ENCODE measurements at regions not wholly inside any gene's neighbourhood (a gene's known extent, or its start where the extent isn't known, plus 50 kb on each side); places are given as distances from the start of the nearest gene placed in this dataset.

DNA sequence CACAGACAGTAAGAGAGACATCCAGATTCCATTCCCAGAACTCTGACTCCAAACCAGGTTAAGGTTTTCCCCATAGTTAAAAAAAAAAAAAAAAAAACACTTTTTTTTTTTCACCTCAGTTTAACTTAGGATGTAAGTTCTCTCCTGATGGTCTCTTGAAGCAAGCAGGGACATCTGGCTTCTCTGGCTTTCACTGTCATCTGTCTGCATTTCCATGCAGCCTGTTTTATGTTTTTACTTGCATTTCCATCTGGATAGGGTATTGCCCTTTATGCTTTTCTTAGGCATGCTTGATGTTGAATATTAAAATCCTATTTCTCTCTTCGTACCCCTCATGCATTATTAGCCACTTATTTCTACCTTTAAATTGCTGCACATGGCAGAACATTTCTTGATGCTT, 135.3 kb upstream of the WWC1 start:
- Histone ChIP-seq H3K27ac (ENCODE audit: low read depth, low read length) (no peak overlapping the region), H3K27me3 (ENCODE audit: low read length) (no peaks in the 10 kb centered on the region), H3K4me3 (ENCODE audit: insufficient read depth, low read length, poor library complexity, severe bottlenecking) (no peak overlapping the region), H2AFZ (ENCODE audit: low read depth, low read length, severe bottlenecking) (no peak overlapping the region), H3K9ac (ENCODE audit: low read length) (no peak overlapping the region), H3K9me2 (replicated peaks; ENCODE audit: insufficient read depth, low read length) (no peaks in the 10 kb centered on the region), H3K79me2 (ENCODE audit: insufficient read depth, low read length) (no peaks in the 10 kb centered on the region), H3K4me2 (ENCODE audit: low read depth, low read length, poor library complexity, severe bottlenecking) (no peak overlapping the region), H4K20me1 (ENCODE audit: low read depth, low read length) (no peaks in the 10 kb centered on the region), H3F3A (ENCODE audit: insufficient read depth) (no peaks in the 10 kb centered on the region), H3K36me3 (ENCODE audit: low read length) (no peaks in the 10 kb centered on the region), H3K9me3 (ENCODE audit: insufficient read depth, low read length) (no peaks in the 10 kb centered on the region)
- TF ChIP-seq, protein P1, sequence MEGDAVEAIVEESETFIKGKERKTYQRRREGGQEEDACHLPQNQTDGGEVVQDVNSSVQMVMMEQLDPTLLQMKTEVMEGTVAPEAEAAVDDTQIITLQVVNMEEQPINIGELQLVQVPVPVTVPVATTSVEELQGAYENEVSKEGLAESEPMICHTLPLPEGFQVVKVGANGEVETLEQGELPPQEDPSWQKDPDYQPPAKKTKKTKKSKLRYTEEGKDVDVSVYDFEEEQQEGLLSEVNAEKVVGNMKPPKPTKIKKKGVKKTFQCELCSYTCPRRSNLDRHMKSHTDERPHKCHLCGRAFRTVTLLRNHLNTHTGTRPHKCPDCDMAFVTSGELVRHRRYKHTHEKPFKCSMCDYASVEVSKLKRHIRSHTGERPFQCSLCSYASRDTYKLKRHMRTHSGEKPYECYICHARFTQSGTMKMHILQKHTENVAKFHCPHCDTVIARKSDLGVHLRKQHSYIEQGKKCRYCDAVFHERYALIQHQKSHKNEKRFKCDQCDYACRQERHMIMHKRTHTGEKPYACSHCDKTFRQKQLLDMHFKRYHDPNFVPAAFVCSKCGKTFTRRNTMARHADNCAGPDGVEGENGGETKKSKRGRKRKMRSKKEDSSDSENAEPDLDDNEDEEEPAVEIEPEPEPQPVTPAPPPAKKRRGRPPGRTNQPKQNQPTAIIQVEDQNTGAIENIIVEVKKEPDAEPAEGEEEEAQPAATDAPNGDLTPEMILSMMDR (IDR thresholded peaks at IDR 0.05; ENCODE audit: insufficient read depth, low read length, poor library complexity, severe bottlenecking) = no peak
- TF ChIP-seq EZH2phosphoT487 (conservative IDR thresholded peaks at IDR 0.05; ENCODE audit: low read length) = no peak

DNA sequence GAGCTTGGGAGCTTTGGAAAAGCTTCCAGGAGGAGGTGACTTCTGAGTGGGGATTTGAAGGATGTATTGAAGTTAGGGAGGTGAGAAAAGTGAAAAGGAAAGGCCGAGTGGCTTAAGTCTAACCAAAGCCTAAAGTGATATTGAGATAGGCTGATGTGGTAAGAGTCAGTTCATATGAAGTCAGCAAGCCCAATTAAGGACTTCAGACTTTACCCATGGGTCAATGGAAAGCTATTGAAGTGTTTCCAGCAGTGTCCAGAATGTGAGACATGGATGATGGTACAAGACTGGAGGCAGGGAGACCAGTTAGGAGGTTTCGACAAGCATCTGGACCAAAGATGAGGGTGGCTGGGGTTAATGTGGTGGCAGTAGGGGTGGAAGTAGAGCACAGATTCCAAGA, 134.3 kb upstream of the WWC1 start:
- no peaks in the 10 kb centered on the region for H3F3A ChIP-seq (ENCODE audit: insufficient read depth)
- no peaks in the 10 kb centered on the region for H3K36me3 ChIP-seq (ENCODE audit: low read length)
- H3K79me2 ChIP-seq (ENCODE audit: insufficient read depth, low read length) = no peaks in the 10 kb centered on the region
- no peak overlapping the region for H3K27ac ChIP-seq (ENCODE audit: low read depth, low read length)
- H3K4me3 ChIP-seq (ENCODE audit: insufficient read depth, low read length, poor library complexity, severe bottlenecking) = no peak overlapping the region
- no peak overlapping the region for H3K4me2 ChIP-seq (ENCODE audit: low read depth, low read length, poor library complexity, severe bottlenecking)
- H3K9ac ChIP-seq (ENCODE audit: low read length) = no peak overlapping the region
- no peak overlapping the region for H2AFZ ChIP-seq (ENCODE audit: low read depth, low read length, severe bottlenecking)
- H3K27me3 ChIP-seq (ENCODE audit: low read length) = no peaks in the 10 kb centered on the region
- no peaks in the 10 kb centered on the region for H3K9me2 ChIP-seq (replicated peaks; ENCODE audit: insufficient read depth, low read length)
- H4K20me1 ChIP-seq (ENCODE audit: low read depth, low read length) = no peaks in the 10 kb centered on the region
- TF ChIP-seq EZH2phosphoT487 (conservative IDR thresholded peaks at IDR 0.05; ENCODE audit: low read length) = no peak
- TF ChIP-seq, protein P1 (IDR thresholded peaks at IDR 0.05; ENCODE audit: insufficient read depth, low read length, poor library complexity, severe bottlenecking) = no peak
- H3K9me3 ChIP-seq (ENCODE audit: insufficient read depth, low read length) = no peaks in the 10 kb centered on the region

DNA sequence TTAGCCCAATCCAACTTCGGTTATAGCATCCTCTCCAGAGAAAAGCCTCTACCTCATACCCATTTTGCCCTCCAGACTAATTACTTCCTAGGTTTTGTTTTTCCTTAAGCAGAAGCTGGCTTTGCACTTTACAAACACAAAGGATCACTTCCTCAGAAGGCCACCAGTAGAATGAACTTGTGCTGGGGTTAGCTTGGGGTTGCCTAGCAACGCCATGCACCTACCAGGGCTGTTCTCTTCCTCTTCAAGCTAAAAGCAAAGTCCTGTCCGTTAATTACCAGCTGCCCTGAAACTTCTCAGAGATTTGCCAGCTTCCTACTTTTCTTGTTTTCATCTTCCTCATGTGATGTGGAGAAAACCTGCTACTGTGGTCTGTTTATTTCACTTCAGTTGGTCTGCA, 132.0 kb upstream of the WWC1 start:
- Histone ChIP-seq H3K9me2 (replicated peaks; ENCODE audit: insufficient read depth, low read length) (no peaks in the 10 kb centered on the region), H3K27me3 (ENCODE audit: low read length) (no peaks in the 10 kb centered on the region), H3F3A (ENCODE audit: insufficient read depth) (no peaks in the 10 kb centered on the region), H2AFZ (ENCODE audit: low read depth, low read length, severe bottlenecking) (no peak overlapping the region), H3K27ac (ENCODE audit: low read depth, low read length) (no peak overlapping the region), H3K4me2 (ENCODE audit: low read depth, low read length, poor library complexity, severe bottlenecking) (no peak overlapping the region), H3K9me3 (ENCODE audit: insufficient read depth, low read length) (no peaks in the 10 kb centered on the region), H3K9ac (ENCODE audit: low read length) (no peak overlapping the region), H4K20me1 (ENCODE audit: low read depth, low read length) (no peaks in the 10 kb centered on the region), H3K4me3 (ENCODE audit: insufficient read depth, low read length, poor library complexity, severe bottlenecking) (no peak overlapping the region), H3K36me3 (ENCODE audit: low read length) (no peaks in the 10 kb centered on the region), H3K79me2 (ENCODE audit: insufficient read depth, low read length) (no peaks in the 10 kb centered on the region)
- no peak for TF ChIP-seq EZH2phosphoT487 (conservative IDR thresholded peaks at IDR 0.05; ENCODE audit: low read length)
- TF ChIP-seq, protein P1 (IDR thresholded peaks at IDR 0.05; ENCODE audit: insufficient read depth, low read length, poor library complexity, severe bottlenecking) = no peak

DNA sequence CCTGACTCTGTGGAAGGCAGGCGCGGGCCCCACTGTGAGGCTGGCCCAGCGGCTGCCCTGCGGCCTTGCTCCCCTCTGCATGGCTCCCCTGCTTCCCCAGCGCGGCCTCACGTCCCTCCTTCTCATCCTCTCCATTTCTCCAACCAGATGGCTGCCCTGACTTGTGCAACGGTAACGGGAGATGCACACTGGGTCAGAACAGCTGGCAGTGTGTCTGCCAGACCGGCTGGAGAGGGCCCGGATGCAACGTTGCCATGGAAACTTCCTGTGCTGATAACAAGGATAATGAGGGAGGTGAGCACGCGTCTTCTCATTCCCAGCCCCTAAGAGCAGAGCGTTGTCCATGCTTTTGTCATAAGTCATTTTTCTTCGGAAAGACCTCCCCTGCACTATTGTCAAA, 129.0 kb upstream of the WWC1 start:
- Histone ChIP-seq H3K9me2 (replicated peaks; ENCODE audit: insufficient read depth, low read length) (no peaks in the 10 kb centered on the region), H3K4me2 (ENCODE audit: low read depth, low read length, poor library complexity, severe bottlenecking) (no peak overlapping the region), H3K9me3 (ENCODE audit: insufficient read depth, low read length) (no peaks in the 10 kb centered on the region), H3K9ac (ENCODE audit: low read length) (no peak overlapping the region), H2AFZ (ENCODE audit: low read depth, low read length, severe bottlenecking) (no peak overlapping the region), H3K36me3 (ENCODE audit: low read length) (no peaks in the 10 kb centered on the region), H3K4me3 (ENCODE audit: insufficient read depth, low read length, poor library complexity, severe bottlenecking) (no peak overlapping the region), H4K20me1 (ENCODE audit: low read depth, low read length) (no peaks in the 10 kb centered on the region), H3K27ac (ENCODE audit: low read depth, low read length) (no peak overlapping the region), H3K27me3 (ENCODE audit: low read length) (no peaks in the 10 kb centered on the region), H3F3A (ENCODE audit: insufficient read depth) (no peaks in the 10 kb centered on the region), H3K79me2 (ENCODE audit: insufficient read depth, low read length) (no peaks in the 10 kb centered on the region)
- TF ChIP-seq, protein P1 (IDR thresholded peaks at IDR 0.05; ENCODE audit: insufficient read depth, low read length, poor library complexity, severe bottlenecking) = no peak
- no peak for TF ChIP-seq EZH2phosphoT487 (conservative IDR thresholded peaks at IDR 0.05; ENCODE audit: low read length)

All from SU-DHL-6 (cell line).